ENCODE measurements at regions not wholly inside any gene's neighbourhood (a gene's known extent, or its start where the extent isn't known, plus 50 kb on each side); places are given as distances from the start of the nearest gene placed in this dataset.

DNA sequence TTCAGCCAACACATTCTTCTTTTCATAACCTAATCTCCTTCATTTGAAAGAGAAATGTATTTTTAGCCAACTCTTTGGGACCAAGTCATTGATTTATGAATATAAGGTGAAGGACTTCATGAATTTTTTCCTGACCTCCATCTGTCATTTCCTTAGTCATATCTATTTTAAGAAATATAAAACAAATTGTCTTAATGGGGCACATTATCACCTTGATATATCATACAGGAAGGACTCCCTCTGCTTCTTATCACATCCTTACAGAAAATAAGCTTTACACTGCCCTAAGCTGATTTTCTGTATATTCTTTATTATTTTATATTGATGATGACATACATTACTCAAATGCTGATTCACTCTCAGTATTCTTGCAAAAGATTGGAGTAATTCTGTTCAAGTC is 1076.2 kb downstream of the TDRD15 start:
- TF ChIP-seq, protein P1, sequence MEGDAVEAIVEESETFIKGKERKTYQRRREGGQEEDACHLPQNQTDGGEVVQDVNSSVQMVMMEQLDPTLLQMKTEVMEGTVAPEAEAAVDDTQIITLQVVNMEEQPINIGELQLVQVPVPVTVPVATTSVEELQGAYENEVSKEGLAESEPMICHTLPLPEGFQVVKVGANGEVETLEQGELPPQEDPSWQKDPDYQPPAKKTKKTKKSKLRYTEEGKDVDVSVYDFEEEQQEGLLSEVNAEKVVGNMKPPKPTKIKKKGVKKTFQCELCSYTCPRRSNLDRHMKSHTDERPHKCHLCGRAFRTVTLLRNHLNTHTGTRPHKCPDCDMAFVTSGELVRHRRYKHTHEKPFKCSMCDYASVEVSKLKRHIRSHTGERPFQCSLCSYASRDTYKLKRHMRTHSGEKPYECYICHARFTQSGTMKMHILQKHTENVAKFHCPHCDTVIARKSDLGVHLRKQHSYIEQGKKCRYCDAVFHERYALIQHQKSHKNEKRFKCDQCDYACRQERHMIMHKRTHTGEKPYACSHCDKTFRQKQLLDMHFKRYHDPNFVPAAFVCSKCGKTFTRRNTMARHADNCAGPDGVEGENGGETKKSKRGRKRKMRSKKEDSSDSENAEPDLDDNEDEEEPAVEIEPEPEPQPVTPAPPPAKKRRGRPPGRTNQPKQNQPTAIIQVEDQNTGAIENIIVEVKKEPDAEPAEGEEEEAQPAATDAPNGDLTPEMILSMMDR (IDR thresholded peaks at IDR 0.05; ENCODE audit: low read depth, low read length), result no peak
- no peak for DNase-seq
- H3K36me3 ChIP-seq, result no peaks in the 10 kb centered on the region
- no peaks in the 10 kb centered on the region for H3K27me3 ChIP-seq
- H3K4me3 ChIP-seq (ENCODE audit: low read depth, low read length), result no peak overlapping the region
- no peaks in the 10 kb centered on the region for H3K9me3 ChIP-seq
- H3K4me1 ChIP-seq, result no peaks in the 10 kb centered on the region

DNA sequence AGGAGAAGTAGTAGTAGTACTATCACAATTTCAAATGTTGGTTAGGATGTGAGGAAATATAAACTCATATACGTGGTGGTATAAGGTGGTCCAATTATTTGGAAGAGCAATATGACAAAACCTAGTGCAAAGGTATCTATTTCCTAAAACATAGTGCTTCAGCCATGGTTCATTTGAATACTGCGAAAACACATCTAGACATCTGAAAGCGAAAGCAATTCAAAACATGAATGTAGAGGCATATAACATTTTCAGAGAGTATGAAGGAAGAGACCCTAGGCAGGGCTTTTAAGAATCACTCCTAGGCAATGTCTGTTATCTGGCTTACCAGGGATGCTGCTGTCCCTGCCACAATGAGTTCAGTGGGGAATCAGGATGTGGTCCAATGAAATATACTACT is 1085.8 kb downstream of the TDRD15 start:
- H3K36me3 ChIP-seq, result no peaks in the 10 kb centered on the region
- no peak for DNase-seq
- no peaks in the 10 kb centered on the region for H3K9me3 ChIP-seq
- H3K4me1 ChIP-seq, result peaks cover 15% of the 10 kb centered on the region
- TF ChIP-seq, protein P1 (IDR thresholded peaks at IDR 0.05; ENCODE audit: low read depth, low read length), result no peak
- no peaks in the 10 kb centered on the region for H3K27me3 ChIP-seq
- H3K4me3 ChIP-seq (ENCODE audit: low read depth, low read length), result no peak overlapping the region

- DNase-seq, result peak; percentile 11
- H3K36me3 ChIP-seq, result no peaks in the 10 kb centered on the region
- TF ChIP-seq, protein P1 (IDR thresholded peaks at IDR 0.05; ENCODE audit: low read depth, low read length), result no peak
- H3K9me3 ChIP-seq, result no peaks in the 10 kb centered on the region
- no peak overlapping the region for H3K4me3 ChIP-seq (ENCODE audit: low read depth, low read length)
- H3K27me3 ChIP-seq, result no peaks in the 10 kb centered on the region
- peaks cover 15% of the 10 kb centered on the region for H3K4me1 ChIP-seq
Measured at GRCh38 chr2:22213237-22213636, 1089.5 kb downstream of the TDRD15 start.

DNA sequence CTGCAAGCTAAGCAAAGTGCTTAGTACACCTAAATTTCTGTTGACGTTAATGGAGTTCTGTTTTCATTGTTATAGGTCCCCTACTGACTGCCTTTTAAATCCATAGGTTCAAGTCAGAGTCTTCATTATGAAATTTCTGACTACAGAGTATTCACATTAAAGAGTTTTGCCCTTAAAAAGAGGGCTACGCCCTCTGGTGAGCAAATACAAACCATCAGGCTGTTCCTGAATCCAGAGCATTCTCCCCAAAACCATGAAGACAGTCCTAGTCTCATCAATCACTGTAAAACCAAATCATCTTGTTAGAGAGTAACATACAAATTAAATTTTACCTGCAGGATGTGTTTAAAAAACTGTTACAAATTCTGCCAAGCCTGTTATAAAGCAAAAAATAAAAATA is 1091.7 kb downstream of the TDRD15 start:
- peaks cover 12% of the 10 kb centered on the region for H3K4me1 ChIP-seq
- no peaks in the 10 kb centered on the region for H3K36me3 ChIP-seq
- H3K27me3 ChIP-seq, result no peaks in the 10 kb centered on the region
- H3K4me3 ChIP-seq (ENCODE audit: low read depth, low read length), result no peak overlapping the region
- H3K9me3 ChIP-seq, result no peaks in the 10 kb centered on the region
- TF ChIP-seq, protein P1 (IDR thresholded peaks at IDR 0.05; ENCODE audit: low read depth, low read length), result peak; percentile 36
- no peak for DNase-seq

DNA sequence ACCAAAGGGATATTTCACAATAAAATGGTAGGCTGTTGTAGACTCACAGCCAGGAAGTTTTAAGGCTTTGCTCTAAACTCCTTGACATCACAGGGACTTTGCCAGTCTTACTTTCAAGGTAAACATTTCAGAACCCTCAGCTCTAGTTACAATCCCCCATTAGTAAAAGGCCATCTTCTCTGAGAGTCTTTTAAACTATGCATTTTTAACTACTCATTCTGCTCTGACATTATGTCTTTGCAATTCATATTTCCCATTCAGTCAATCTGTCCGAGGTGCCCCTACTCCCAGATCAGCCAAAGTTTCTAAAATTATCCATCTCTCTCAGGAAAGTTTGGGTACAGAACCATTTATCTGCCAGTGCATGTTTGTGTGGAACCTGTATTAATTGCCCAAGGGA is 1094.1 kb downstream of the TDRD15 start:
- Histone ChIP-seq H3K36me3 (no peaks in the 10 kb centered on the region), H3K9me3 (no peaks in the 10 kb centered on the region), H3K27me3 (no peaks in the 10 kb centered on the region), H3K4me1 (peaks cover 11% of the 10 kb centered on the region), H3K4me3 (ENCODE audit: low read depth, low read length) (no peak overlapping the region)
- DNase-seq, result no peak
- TF ChIP-seq, protein P1 (IDR thresholded peaks at IDR 0.05; ENCODE audit: low read depth, low read length), result no peak

DNA sequence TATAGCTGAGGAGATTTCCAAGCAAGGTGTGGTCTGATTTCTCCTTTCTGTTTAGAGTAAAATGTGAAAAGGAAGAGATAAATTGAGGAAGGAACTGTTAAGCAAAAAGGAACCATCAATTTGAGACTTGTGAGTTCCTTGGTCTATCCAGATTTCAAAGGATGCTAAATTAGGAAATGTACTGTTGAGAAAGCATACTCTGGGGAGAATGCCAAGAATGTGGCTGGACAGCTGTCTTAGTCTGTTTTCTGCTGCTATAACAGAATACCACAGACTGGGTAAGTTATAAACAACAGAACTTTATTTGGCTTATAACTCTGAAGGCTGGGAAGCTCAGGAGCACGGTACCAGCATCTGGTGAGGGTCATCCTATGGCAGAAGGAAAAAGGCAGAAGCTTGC is 1097.2 kb downstream of the TDRD15 start:
- H3K4me1 ChIP-seq, result no peaks in the 10 kb centered on the region
- no peak for DNase-seq
- H3K4me3 ChIP-seq (ENCODE audit: low read depth, low read length), result no peak overlapping the region
- H3K36me3 ChIP-seq, result no peaks in the 10 kb centered on the region
- H3K27me3 ChIP-seq, result no peaks in the 10 kb centered on the region
- no peaks in the 10 kb centered on the region for H3K9me3 ChIP-seq
- TF ChIP-seq, protein P1 (IDR thresholded peaks at IDR 0.05; ENCODE audit: low read depth, low read length), result no peak

All from BE2C (cell line).